GM23338 (cell line): ENCODE measurements at regions not wholly inside any gene's neighbourhood (a gene's known extent, or its start where the extent isn't known, plus 50 kb on each side); places are given as distances from the start of the nearest gene placed in this dataset.

Experiments used
- ATAC-seq: fragments of 200-7000 bp; cut with Tn5 transposase; 3 replicates; pipeline ENCODE4 v1.9.1; 2020
- DNase-seq: peaks from one replicate; pipeline ENCODE4 v3.0.0-alpha.2; 2015; ENCODE audit warnings: low spot score
- H2AFZ ChIP-seq: fragments of 200-600 bp; sonication (generic); 2 replicates; pipeline ENCODE4 v1.8.0; 2016; ENCODE audit warnings: antibody characterized with exemption, mild to moderate bottlenecking, moderate library complexity
- H3F3A ChIP-seq: fragments of 200-600 bp; sonication (generic); replicated peaks from 2 replicates; pipeline ENCODE4 v1.8.0; 2017; ENCODE audit warnings: antibody characterized with exemption, mixed run types, low read depth
- H3K27ac ChIP-seq: fragments of 200-600 bp; sonication (generic); 2 replicates; pipeline ENCODE4 v1.6.1; 2016; ENCODE audit warnings: low read depth
- H3K27me3 ChIP-seq: fragments of 200-600 bp; sonication (generic); 2 replicates; pipeline ENCODE4 v1.8.0; 2016; ENCODE audit warnings: mild to moderate bottlenecking, mixed run types, moderate library complexity; ENCODE audit not compliant: insufficient read depth
- H3K36me3 ChIP-seq: fragments of 200-600 bp; sonication (generic); 2 replicates; pipeline ENCODE4 v1.8.0; 2016; ENCODE audit warnings: mild to moderate bottlenecking; ENCODE audit not compliant: insufficient read depth
- H3K4me1 ChIP-seq: fragments of 200-600 bp; sonication (generic); 2 replicates; pipeline ENCODE4 v1.8.0; 2016; ENCODE audit warnings: mild to moderate bottlenecking, moderate library complexity; ENCODE audit not compliant: insufficient read depth
- H3K4me2 ChIP-seq: fragments of 200-600 bp; sonication (generic); 2 replicates; pipeline ENCODE4 v1.7.1; 2017; ENCODE audit warnings: mixed run types
- H3K4me3 ChIP-seq: fragments of 200-600 bp; sonication (generic); 2 replicates; pipeline ENCODE4 v1.6.1; 2016; ENCODE audit warnings: mixed run types
- H3K79me2 ChIP-seq: fragments of 200-600 bp; sonication (generic); replicated peaks from 2 replicates; pipeline ENCODE4 v1.8.0; 2017; ENCODE audit warnings: mild to moderate bottlenecking; ENCODE audit not compliant: insufficient read depth
- H3K9me2 ChIP-seq: fragments of 200-600 bp; sonication (generic); 2 replicates; pipeline ENCODE4 v1.8.0; 2017; ENCODE audit not compliant: insufficient read depth
- H4K20me1 ChIP-seq: fragments of 200-600 bp; sonication (generic); replicated peaks from 2 replicates; pipeline ENCODE4 v1.8.0; 2017; ENCODE audit warnings: mild to moderate bottlenecking; ENCODE audit not compliant: insufficient read depth
- H3K27ac Mint-ChIP-seq: 2 replicates; pipeline ENCODE4 v1.8.0; 2020; ENCODE audit warnings: inconsistent platforms, mild to moderate bottlenecking, moderate library complexity, mixed read lengths
- H3K27me3 Mint-ChIP-seq: 3 replicates; pipeline ENCODE4 v1.8.0; 2022; ENCODE audit warnings: low read depth, mild to moderate bottlenecking, moderate library complexity, mixed read lengths, inconsistent platforms; ENCODE audit not compliant: insufficient read depth, poor library complexity
- H3K36me3 Mint-ChIP-seq: 3 replicates; pipeline ENCODE4 v1.8.0; 2021; ENCODE audit warnings: low read depth, mild to moderate bottlenecking, inconsistent platforms, moderate library complexity, mixed read lengths
- H3K4me1 Mint-ChIP-seq: 3 replicates; pipeline ENCODE4 v1.8.0; 2020; ENCODE audit warnings: mild to moderate bottlenecking, inconsistent platforms, mixed read lengths
- H3K4me3 Mint-ChIP-seq: 3 replicates; pipeline ENCODE4 v1.8.0; 2021; ENCODE audit warnings: moderate library complexity, mild to moderate bottlenecking, inconsistent platforms, mixed read lengths
- H3K9me3 Mint-ChIP-seq: 3 replicates; pipeline ENCODE4 v1.8.0; 2020; ENCODE audit warnings: moderate library complexity, mild to moderate bottlenecking, inconsistent platforms, mixed read lengths
- CREB1 ChIP-seq: fragments of 250-450 bp; sonication (Bioruptor Pico); IDR thresholded peaks from 2 replicates; pipeline ENCODE4 v1.5.0; 2020; ENCODE audit warnings: low read depth, mild to moderate bottlenecking, moderate library complexity
- EZH2 ChIP-seq: fragments of 200-600 bp; sonication (generic); IDR thresholded peaks from one replicate; pipeline ENCODE4 v1.8.0; 2017; ENCODE audit warnings: antibody characterized with exemption, mild to moderate bottlenecking, low read depth; ENCODE audit not compliant: unreplicated experiment
- EZH2phosphoT487 ChIP-seq: fragments of 200-600 bp; sonication (generic); IDR thresholded peaks from one replicate; pipeline ENCODE4 v1.8.1; 2018; ENCODE audit warnings: antibody characterized with exemption; ENCODE audit not compliant: unreplicated experiment
- JUNB ChIP-seq: IDR thresholded peaks from one replicate; pipeline ENCODE4 v1.6.1; 2016; ENCODE audit warnings: antibody characterized with exemption; ENCODE audit not compliant: unreplicated experiment
- NANOG ChIP-seq: IDR thresholded peaks from 2 replicates; pipeline ENCODE4 v1.6.1; 2016; ENCODE audit warnings: antibody characterized with exemption, borderline replicate concordance
- STAT1 ChIP-seq: IDR thresholded peaks from one replicate; pipeline ENCODE4 v1.6.1; 2016; ENCODE audit warnings: antibody characterized with exemption; ENCODE audit not compliant: unreplicated experiment
- ZNF114 ChIP-seq: fragments of 250-450 bp; sonication (Bioruptor Pico); IDR thresholded peaks from 2 replicates; pipeline ENCODE4 v1.5.0; 2020; ENCODE audit warnings: mild to moderate bottlenecking, moderate library complexity
- ZNF331 ChIP-seq: fragments of 250-450 bp; sonication (Bioruptor Pico); IDR thresholded peaks from 2 replicates; pipeline ENCODE4 v1.5.0; 2020; ENCODE audit warnings: low read depth, mild to moderate bottlenecking, moderate library complexity
- TF ChIP-seq, protein P1 (sequence below): fragments of 250-450 bp; sonication (Bioruptor Pico); IDR thresholded peaks from 2 replicates; pipeline ENCODE4 v1.5.0; 2020; ENCODE audit warnings: mild to moderate bottlenecking, moderate library complexity
- TF ChIP-seq, protein P2 (sequence below): IDR thresholded peaks from one replicate; pipeline ENCODE4 v1.6.1; 2018; ENCODE audit warnings: antibody characterized with exemption; ENCODE audit not compliant: unreplicated experiment
- TF ChIP-seq, protein P3 (sequence below), 2 experiments: fragments of 200-600 bp in 1 of 2; sonication (generic) in 1 of 2; conservative IDR thresholded peaks; 2 replicates each; pipeline versions ENCODE4 v1.5.1 to v1.6.1; 2016 to 2017; ENCODE audit warnings: antibody characterized with exemption in 2 of 2, low read depth in 2 of 2, mild to moderate bottlenecking in 2 of 2, moderate library complexity in 1 of 2

DNA sequence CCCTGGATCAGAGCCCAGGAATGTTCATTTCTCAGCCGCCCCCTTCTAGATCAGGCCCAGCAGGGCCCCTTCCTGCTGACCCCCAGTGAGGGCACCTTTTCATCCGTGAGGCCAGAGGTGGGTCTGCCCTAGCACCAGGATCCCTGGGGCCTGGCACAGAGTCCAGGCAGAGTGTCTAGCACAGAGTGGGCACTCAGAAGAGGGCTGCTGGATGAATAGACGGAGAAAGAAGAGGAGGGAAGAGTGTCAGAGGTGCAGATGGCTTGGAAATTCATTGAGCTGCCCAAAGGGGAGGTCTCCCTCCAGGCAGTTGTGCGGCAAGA is 106.5 kb downstream of the CPZ start:
- no peak overlapping the region for H3K27ac Mint-ChIP-seq
- DNase-seq, result no peak
- H3K27me3 Mint-ChIP-seq, result peaks cover 9% of the 10 kb centered on the region

More for the DNA sequence above, 106.5 kb downstream of the CPZ start:
- no peak overlapping the region for H3K27ac ChIP-seq
- H2AFZ ChIP-seq, result no peak overlapping the region
- TF ChIP-seq ZNF331 (CRISPR knock-in tag) (no peak), EZH2 (no peak), ZNF114 (CRISPR knock-in tag) (no peak), EZH2phosphoT487 (no peak), CREB1 (CRISPR knock-in tag) (no peak), STAT1 (no peak), NANOG (no peak), JUNB (no peak)
- TF ChIP-seq, protein P1, sequence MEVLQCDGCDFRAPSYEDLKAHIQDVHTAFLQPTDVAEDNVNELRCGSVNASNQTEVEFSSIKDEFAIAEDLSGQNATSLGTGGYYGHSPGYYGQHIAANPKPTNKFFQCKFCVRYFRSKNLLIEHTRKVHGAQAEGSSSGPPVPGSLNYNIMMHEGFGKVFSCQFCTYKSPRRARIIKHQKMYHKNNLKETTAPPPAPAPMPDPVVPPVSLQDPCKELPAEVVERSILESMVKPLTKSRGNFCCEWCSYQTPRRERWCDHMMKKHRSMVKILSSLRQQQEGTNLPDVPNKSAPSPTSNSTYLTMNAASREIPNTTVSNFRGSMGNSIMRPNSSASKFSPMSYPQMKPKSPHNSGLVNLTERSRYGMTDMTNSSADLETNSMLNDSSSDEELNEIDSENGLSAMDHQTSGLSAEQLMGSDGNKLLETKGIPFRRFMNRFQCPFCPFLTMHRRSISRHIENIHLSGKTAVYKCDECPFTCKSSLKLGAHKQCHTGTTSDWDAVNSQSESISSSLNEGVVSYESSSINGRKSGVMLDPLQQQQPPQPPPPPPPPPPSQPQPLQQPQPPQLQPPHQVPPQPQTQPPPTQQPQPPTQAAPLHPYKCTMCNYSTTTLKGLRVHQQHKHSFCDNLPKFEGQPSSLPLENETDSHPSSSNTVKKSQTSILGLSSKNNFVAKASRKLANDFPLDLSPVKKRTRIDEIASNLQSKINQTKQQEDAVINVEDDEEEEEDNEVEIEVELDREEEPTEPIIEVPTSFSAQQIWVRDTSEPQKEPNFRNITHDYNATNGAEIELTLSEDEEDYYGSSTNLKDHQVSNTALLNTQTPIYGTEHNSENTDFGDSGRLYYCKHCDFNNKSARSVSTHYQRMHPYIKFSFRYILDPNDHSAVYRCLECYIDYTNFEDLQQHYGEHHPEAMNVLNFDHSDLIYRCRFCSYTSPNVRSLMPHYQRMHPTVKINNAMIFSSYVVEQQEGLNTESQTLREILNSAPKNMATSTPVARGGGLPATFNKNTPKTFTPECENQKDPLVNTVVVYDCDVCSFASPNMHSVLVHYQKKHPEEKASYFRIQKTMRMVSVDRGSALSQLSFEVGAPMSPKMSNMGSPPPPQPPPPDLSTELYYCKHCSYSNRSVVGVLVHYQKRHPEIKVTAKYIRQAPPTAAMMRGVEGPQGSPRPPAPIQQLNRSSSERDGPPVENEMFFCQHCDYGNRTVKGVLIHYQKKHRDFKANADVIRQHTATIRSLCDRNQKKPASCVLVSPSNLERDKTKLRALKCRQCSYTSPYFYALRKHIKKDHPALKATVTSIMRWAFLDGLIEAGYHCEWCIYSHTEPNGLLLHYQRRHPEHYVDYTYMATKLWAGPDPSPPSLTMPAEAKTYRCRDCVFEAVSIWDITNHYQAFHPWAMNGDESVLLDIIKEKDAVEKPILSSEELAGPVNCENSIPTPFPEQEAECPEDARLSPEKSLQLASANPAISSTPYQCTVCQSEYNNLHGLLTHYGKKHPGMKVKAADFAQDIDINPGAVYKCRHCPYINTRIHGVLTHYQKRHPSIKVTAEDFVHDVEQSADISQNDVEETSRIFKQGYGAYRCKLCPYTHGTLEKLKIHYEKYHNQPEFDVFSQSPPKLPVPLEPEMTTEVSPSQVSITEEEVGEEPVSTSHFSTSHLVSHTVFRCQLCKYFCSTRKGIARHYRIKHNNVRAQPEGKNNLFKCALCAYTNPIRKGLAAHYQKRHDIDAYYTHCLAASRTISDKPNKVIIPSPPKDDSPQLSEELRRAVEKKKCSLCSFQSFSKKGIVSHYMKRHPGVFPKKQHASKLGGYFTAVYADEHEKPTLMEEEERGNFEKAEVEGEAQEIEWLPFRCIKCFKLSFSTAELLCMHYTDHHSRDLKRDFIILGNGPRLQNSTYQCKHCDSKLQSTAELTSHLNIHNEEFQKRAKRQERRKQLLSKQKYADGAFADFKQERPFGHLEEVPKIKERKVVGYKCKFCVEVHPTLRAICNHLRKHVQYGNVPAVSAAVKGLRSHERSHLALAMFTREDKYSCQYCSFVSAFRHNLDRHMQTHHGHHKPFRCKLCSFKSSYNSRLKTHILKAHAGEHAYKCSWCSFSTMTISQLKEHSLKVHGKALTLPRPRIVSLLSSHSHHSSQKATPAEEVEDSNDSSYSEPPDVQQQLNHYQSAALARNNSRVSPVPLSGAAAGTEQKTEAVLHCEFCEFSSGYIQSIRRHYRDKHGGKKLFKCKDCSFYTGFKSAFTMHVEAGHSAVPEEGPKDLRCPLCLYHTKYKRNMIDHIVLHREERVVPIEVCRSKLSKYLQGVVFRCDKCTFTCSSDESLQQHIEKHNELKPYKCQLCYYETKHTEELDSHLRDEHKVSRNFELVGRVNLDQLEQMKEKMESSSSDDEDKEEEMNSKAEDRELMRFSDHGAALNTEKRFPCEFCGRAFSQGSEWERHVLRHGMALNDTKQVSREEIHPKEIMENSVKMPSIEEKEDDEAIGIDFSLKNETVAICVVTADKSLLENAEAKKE, result no peak
- TF ChIP-seq, protein P2, sequence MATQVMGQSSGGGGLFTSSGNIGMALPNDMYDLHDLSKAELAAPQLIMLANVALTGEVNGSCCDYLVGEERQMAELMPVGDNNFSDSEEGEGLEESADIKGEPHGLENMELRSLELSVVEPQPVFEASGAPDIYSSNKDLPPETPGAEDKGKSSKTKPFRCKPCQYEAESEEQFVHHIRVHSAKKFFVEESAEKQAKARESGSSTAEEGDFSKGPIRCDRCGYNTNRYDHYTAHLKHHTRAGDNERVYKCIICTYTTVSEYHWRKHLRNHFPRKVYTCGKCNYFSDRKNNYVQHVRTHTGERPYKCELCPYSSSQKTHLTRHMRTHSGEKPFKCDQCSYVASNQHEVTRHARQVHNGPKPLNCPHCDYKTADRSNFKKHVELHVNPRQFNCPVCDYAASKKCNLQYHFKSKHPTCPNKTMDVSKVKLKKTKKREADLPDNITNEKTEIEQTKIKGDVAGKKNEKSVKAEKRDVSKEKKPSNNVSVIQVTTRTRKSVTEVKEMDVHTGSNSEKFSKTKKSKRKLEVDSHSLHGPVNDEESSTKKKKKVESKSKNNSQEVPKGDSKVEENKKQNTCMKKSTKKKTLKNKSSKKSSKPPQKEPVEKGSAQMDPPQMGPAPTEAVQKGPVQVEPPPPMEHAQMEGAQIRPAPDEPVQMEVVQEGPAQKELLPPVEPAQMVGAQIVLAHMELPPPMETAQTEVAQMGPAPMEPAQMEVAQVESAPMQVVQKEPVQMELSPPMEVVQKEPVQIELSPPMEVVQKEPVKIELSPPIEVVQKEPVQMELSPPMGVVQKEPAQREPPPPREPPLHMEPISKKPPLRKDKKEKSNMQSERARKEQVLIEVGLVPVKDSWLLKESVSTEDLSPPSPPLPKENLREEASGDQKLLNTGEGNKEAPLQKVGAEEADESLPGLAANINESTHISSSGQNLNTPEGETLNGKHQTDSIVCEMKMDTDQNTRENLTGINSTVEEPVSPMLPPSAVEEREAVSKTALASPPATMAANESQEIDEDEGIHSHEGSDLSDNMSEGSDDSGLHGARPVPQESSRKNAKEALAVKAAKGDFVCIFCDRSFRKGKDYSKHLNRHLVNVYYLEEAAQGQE, result no peak
- TF ChIP-seq, protein P3, sequence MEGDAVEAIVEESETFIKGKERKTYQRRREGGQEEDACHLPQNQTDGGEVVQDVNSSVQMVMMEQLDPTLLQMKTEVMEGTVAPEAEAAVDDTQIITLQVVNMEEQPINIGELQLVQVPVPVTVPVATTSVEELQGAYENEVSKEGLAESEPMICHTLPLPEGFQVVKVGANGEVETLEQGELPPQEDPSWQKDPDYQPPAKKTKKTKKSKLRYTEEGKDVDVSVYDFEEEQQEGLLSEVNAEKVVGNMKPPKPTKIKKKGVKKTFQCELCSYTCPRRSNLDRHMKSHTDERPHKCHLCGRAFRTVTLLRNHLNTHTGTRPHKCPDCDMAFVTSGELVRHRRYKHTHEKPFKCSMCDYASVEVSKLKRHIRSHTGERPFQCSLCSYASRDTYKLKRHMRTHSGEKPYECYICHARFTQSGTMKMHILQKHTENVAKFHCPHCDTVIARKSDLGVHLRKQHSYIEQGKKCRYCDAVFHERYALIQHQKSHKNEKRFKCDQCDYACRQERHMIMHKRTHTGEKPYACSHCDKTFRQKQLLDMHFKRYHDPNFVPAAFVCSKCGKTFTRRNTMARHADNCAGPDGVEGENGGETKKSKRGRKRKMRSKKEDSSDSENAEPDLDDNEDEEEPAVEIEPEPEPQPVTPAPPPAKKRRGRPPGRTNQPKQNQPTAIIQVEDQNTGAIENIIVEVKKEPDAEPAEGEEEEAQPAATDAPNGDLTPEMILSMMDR (conservative IDR thresholded peaks at IDR 0.05; ENCODE audit: low read depth in 2 of 2), result no peak
- no peaks in the 10 kb centered on the region for H3K27me3 ChIP-seq
- no peak overlapping the region for H3K4me3 ChIP-seq
- H3K79me2 ChIP-seq, result no peaks in the 10 kb centered on the region
- H3K9me2 ChIP-seq, result no peaks in the 10 kb centered on the region
- Mint-ChIP-seq H3K4me3 (no peak overlapping the region), H3K36me3 (no peaks in the 10 kb centered on the region; the same call in 2 of the 3 replicates), H3K9me3 (no peaks in the 10 kb centered on the region; the same call in 1 of the 3 replicates), H3K4me1 (peaks cover 5% of the 10 kb centered on the region; the same call in 2 of the 3 replicates)
- ATAC-seq, result no peak
- H3K4me1 ChIP-seq, result no peaks in the 10 kb centered on the region
- H3K4me2 ChIP-seq, result no peak overlapping the region
- H3F3A ChIP-seq, result no peaks in the 10 kb centered on the region
- no peaks in the 10 kb centered on the region for H3K36me3 ChIP-seq
- no peaks in the 10 kb centered on the region for H4K20me1 ChIP-seq
